T-helper 1 cell treated with Interleukin-12 subunit alpha and Interleukin-12 subunit beta and Interleukin-4 antibody, amounts not matched to agents 30 μg/mL and 1 μg/mL, for 36 hours (primary cell): ENCODE measurements at regions not wholly inside any gene's neighbourhood (a gene's known extent, or its start where the extent isn't known, plus 50 kb on each side); places are given as distances from the start of the nearest gene placed in this dataset.

Experiments
- H3K27ac Mint-ChIP-seq: one replicate; pipeline ENCODE4 v1.8.0; 2021; ENCODE audit warnings: mild to moderate bottlenecking, mixed read lengths
- H3K27me3 Mint-ChIP-seq: one replicate; pipeline ENCODE4 v1.8.0; 2021; ENCODE audit warnings: low read depth, mixed read lengths
- H3K36me3 Mint-ChIP-seq: one replicate; pipeline ENCODE4 v1.8.0; 2021; ENCODE audit warnings: low read depth, mixed read lengths
- H3K4me1 Mint-ChIP-seq: one replicate; pipeline ENCODE4 v1.8.0; 2021; ENCODE audit warnings: low read depth, mixed read lengths
- H3K4me3 Mint-ChIP-seq: one replicate; pipeline ENCODE4 v1.8.0; 2021; ENCODE audit warnings: mild to moderate bottlenecking, moderate library complexity, mixed read lengths
- H3K9me3 Mint-ChIP-seq: one replicate; pipeline ENCODE4 v1.8.0; 2021; ENCODE audit warnings: mixed read lengths

- H3K36me3 Mint-ChIP-seq, result peaks cover 8% of the 10 kb centered on the region
- no peak overlapping the region for H3K4me3 Mint-ChIP-seq
- peaks cover 66% of the 10 kb centered on the region for H3K27me3 Mint-ChIP-seq
These were observed 51.7 kb upstream of the LRRC8B start for GRCh38 chr1:89472886-89473417.

More at GRCh38 chr1:89472886-89473417, 51.7 kb upstream of the LRRC8B start:
- no peak overlapping the region for H3K27ac Mint-ChIP-seq
- no peaks in the 10 kb centered on the region for H3K4me1 Mint-ChIP-seq
- H3K9me3 Mint-ChIP-seq, result peaks cover 22% of the 10 kb centered on the region
